Daoy (cell line): ENCODE measurements at regions not wholly inside any gene's neighbourhood (a gene's known extent, or its start where the extent isn't known, plus 50 kb on each side); places are given as distances from the start of the nearest gene placed in this dataset.
"Not testable (repeated sequence)": the region's sequence is repeated elsewhere in the genome, so short reads cannot be mapped to it uniquely, and the experiment has no call there.

Experiments used
- DNase-seq: peaks from one replicate; pipeline ENCODE4 v3.0.0-alpha.2; 2015; ENCODE audit warnings: low read depth

DNA sequence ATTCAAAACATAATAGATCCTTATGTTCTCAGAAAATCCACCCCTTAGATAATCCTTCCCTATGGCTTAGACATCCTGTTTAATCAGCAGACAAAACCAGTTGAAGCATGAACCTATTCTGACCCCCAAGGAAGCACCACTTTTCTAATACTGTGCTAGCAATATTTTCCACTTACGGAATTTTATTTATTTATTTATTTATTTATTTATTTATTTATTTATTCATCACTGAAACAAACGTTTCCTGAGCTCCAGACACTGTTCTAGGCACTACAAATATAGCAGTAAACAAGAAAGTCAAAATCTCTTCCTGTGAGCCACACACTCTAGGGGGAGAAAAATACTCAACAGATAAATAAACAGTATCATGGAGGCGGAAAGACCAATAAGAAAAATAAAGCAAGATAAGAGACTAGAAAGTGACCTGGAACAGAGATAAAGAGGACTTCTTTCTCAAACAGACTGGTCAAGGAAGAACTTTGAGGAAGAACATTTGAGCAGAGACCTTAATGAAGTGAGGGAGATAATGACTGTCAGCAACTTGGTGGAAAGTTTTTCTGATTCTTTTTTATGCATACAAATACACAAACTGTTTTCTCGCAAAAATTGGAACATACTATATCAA is 145.5 kb upstream of the POGK start:
- DNase-seq = no peak

- no peak for DNase-seq
Observed at GRCh38 chr1:166695115-166695514, 144.2 kb upstream of the POGK start.

DNA sequence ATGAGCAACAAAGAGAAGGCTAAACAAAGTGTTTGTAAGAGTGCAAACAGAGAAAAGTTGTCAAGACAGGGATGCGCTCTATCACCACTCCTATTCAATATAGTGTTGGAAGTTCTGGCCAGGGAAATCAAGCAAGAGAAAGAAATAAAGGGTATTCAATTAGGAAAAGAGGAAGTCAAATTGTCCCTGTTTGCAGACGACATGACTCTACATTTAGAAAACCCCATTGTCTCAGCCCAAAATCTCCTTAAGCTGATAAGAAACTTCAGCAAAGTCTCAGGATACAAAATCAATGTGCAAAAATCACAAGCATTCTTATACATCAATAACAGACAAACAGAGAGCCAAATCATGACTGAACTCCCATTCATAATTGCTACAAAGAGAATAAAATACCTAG is 143.4 kb upstream of the POGK start:
- not testable (repeated sequence) for DNase-seq

DNA sequence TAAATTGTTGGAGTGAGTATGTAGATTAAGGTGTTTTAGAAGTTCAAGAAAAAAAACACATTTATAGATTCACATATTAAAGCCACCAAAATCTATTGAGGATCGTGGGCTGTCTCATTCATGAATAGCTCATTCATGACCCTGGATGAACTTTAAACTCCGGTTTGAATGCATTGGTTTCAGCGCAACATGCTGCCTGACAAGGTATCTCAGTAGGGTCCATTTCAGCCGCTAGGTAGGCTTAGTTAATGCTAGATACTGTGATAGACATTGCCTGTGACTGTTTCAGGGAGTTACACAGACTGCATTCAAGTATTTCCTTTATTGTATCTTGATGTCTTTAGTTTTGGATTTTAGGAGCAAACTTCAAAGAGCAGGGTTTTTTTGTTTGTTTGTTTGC is 140.5 kb upstream of the POGK start:
- DNase-seq = no peak

DNA sequence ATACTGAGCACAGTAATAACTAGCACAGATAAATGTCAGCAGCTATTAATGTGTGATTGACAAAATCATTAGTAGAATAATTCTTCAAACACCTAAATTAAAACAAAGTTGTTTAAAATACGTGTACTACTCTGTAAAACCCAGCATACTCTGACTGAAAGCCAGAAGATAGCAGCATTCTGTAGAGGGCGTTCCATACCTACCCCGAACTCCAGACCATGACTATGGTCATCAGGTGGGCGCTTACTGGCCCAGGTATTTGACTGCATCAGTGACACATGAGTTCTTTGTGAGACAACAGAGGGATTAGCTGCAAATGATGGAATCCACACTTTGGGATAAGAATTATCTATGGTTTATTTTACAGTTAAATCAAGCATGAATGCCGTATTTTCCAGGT is 139.7 kb upstream of the POGK start:
- no peak for DNase-seq

- DNase-seq = no peak
Observed at GRCh38 chr1:166700696-166701095, 138.6 kb upstream of the POGK start.

- DNase-seq = no peak
Observed at GRCh38 chr1:166701603-166702100, 137.6 kb upstream of the POGK start.

GRCh38 chr1:166703141-166703540 is 136.1 kb upstream of the POGK start:
- DNase-seq = no peak

- no peak for DNase-seq
Observed at GRCh38 chr1:166703726-166704462, 135.4 kb upstream of the POGK start.

DNA sequence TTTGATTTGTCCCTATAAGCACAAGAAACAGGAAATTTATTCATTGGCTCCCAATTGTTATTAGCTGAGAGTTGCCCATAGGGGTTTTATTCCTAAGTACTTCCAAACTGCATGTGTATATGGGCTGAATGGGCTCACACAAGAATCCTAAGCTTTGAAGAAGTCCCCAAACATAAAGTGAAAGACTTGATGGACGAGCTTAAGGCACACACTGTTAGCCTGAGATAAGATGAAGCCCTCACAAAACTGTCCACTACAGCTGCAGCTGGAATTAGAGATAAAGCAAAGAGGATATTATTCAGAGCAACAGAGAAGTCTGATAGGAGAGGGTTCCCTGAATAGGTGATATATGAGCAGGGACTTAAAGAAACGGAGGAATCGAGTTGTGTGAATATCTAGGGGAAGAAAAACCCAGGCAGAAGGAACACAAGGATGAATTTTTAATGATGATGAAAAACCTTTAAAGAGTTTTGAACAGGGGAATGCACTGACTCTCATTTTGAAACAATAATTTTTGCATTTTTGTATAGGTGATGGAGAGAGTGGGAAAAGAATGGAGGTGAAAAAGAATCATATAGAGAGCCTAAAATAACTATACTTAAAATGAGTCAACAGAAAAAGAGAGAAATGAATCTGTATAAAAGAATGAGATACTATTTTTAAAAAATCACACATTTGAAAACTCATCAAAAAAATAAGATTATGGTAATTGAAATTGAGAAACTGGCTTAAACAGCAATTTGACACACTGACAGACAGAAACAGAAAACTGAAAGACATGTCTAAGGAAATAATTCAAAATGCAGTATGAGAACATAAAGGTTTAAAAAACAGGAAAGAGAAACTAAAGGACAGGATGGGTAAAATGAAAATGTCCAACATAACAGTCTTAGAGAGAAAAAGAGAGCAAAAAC is 133.6 kb upstream of the POGK start:
- no peak for DNase-seq

DNA sequence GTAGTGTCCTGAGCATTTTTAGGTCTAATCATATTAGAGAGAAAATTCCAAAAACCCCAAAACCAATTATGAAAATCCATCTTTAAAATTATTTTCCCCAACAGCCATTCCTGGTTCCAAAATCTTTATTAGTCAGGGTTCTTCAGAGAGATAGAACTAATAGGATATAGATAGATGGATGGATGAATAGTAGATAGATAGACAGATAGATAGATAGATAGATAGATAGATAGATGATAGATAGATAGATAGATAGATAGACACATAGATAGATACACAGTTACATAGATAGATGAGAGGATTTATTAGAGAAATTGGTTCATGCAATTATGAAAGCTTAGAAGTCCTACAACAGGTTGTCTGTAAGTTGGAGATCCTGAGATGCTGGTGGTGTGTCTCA is 122.7 kb upstream of the POGK start:
- no peak for DNase-seq

DNA sequence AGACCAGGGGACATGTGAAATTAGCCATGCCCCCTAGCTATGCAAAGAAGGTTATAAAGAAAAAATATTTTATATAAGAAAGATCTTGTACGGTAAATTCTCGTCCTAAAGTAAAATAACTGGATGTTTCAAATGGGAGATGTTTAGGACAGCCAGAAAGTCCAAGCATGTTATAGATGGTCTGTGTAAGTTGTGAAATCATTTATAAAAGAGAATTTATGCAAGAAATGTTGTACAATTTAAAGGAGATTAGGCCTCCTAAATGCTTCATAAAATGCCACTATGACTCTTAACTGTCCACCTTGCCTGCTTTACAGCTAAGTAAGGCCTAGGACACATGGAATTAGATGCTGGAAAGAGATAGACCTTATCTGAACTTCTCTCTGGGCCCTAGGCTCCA is 118.1 kb upstream of the POGK start:
- no peak for DNase-seq

DNA sequence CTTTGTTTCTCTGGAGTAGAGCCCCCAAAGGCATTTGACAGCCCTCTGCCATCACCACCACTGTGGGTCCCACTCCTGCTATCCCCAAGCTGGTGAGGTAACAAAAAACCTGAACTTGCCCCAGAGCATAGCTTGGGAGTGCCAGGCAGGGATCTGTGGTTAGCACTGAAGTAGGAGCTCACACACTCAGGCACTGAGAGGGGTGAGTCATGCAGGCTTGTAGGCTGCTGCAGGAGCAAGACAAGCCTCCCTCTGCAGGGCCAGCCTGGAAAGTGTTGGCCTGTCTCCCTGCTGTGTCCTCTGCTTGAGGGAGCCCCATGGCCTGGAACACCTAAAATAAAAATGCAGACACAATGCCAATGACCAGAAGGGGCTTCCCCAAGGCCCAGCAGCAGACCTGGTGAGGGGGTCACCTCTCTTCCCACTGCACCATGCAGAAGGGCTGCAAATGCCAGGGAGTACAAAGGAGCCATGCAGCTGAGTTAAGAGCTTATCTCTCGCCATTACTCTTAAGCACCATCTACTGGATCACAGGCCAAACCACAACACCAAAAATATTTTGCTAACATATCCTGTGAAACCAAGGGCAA is 108.9 kb upstream of the POGK start:
- peak; percentile 1 for DNase-seq

- DNase-seq = no peak
Observed at GRCh38 chr1:166738140-166738539, 101.1 kb upstream of the POGK start.

GRCh38 chr1:166738873-166739272 is 100.4 kb upstream of the POGK start:
- DNase-seq = no peak

- DNase-seq = no peak
Observed at GRCh38 chr1:166740668-166741276, 98.5 kb upstream of the POGK start.

GRCh38 chr1:166763318-166763717 is 76.0 kb upstream of the POGK start:
- no peak for DNase-seq

GRCh38 chr1:166766942-166767341 is 72.3 kb upstream of the POGK start:
- no peak for DNase-seq

DNA sequence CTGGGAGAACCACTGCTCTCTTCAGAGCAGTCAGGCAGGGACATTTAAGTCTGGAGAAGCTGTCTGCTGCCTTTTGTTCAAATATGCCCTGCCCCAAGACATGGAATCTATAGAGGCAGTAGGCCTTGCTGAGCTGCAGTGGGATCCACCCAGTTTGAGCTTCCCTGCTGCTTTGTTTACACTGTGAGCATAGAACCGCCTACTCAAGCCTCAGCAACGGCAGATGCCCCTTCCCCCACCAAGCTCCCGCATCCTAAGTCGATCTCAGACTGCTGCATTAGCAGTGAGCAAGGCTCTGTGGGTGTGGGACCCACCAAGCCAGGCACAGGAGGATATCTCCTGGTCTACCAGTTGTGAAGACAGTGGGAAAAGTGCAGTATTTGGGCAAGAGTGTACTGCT is 54.6 kb upstream of the POGK start:
- not testable (repeated sequence) for DNase-seq

DNA sequence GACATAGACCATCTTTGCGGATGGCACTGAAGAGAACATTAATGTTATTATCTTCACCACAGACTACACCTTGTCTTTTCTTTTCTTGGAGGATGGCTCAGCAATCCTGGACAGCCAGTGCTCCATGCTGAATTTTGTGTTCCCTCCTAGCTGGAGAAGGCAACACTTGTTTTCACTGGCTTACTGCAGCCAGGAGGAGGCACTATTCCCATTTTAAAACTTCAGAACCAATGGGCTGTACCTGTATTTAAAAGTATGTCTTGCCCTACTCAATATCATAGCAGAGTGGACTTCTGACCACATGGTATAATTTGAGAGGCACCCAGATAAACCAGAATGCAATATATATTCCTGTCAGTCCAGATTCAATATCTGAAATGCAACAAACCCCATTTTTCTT is 53.3 kb upstream of the POGK start:
- DNase-seq = no peak

GRCh38 chr1:166789286-166789685 is 50.0 kb upstream of the POGK start:
- no peak for DNase-seq
